ENCODE measurements at regions not wholly inside any gene's neighbourhood (a gene's known extent, or its start where the extent isn't known, plus 50 kb on each side); places are given as distances from the start of the nearest gene placed in this dataset.
"Not testable (repeated sequence)": the region's sequence is repeated elsewhere in the genome, so short reads cannot be mapped to it uniquely, and the experiment has no call there.

DNA sequence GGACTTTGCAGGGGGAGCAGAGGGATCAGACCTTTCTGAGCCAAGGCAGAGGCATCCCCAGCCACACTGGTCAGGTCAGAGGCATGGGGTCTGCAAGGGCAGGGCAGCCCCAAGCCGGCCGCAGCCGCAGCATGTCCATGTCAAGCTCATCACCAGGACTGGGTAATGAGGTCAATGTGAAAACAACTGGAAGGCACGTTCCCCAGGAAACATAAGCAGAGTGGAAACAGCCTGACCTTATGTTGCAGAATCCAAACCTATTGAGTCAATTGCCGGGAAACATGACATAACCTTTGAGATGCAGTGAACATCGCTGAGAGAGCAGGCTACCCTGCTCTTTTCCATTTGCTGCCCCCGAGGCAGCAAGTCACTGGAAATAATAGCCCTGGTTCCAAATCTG is 315.1 kb upstream of the IGF1R start:
- Histone ChIP-seq H3K4me3 (ENCODE audit: low read length in 2 of 2) (no peak overlapping the region), H3K27ac (ENCODE audit: low read depth in 1 of 2, low read length in 2 of 2) (no peak overlapping the region), H3K4me1 (ENCODE audit: control insufficient read depth in 1 of 2, insufficient read depth in 2 of 2, low read length in 2 of 2) (no peaks in the 10 kb centered on the region), H3K27me3 (ENCODE audit: control insufficient read depth in 1 of 2, insufficient read depth in 2 of 2, low read length in 1 of 2) (no peaks in the 10 kb centered on the region), H3K36me3 (ENCODE audit: control insufficient read depth in 1 of 2, insufficient read depth in 2 of 2, low read length in 1 of 2) (peaks cover 0 to 3% of the 10 kb centered on the region in 2 donors), H3K9me3 (ENCODE audit: control insufficient read depth, low read length) (peaks cover 5% of the 10 kb centered on the region)
- ATAC-seq (ENCODE audit: low FRiP score) (no peak), DNase-seq (no peak)
- intact Hi-C loops (cut with DNase I) = no loop called here
- 54 to 70% methylated on average over 7 of the region's 7 CpGs for WGBS, 2 donors

DNA sequence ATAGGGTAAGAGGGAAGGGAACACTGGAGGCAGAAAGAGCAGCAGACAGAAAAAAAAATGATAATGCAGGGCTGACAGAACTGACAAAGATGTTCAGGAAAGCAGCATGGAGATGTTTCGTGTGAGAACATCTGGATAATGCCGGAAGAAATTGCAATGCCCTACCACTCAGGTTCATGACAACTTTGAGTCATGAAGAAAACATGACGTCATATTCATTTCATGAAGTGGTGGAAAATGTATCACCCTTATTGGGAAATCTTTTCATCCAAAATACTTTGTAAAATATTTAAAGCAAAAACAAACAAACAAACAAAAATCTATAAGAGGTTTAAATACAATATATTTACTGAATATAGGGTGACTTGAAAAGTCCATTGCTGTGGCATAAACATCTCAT is 305.4 kb upstream of the IGF1R start:
- DNase-seq (no peak), ATAC-seq (ENCODE audit: low FRiP score) (no peak)
- 83 to 87% methylated on average over 3 of the region's 3 CpGs for WGBS, 2 donors
- H3K36me3 ChIP-seq (ENCODE audit: control insufficient read depth in 1 of 2, insufficient read depth in 2 of 2, low read length in 1 of 2) = no peaks in the 10 kb centered on the region
- no peak overlapping the region for H3K27ac ChIP-seq (ENCODE audit: low read depth in 1 of 2, low read length in 2 of 2)
- H3K4me1 ChIP-seq (ENCODE audit: control insufficient read depth in 1 of 2, insufficient read depth in 2 of 2, low read length in 2 of 2) = no peaks in the 10 kb centered on the region
- intact Hi-C loops (cut with DNase I) = no loop called here
- H3K9me3 ChIP-seq (ENCODE audit: control insufficient read depth, low read length) = no peaks in the 10 kb centered on the region
- H3K4me3 ChIP-seq (ENCODE audit: low read length in 2 of 2) = no peak overlapping the region
- H3K27me3 ChIP-seq (ENCODE audit: control insufficient read depth in 1 of 2, insufficient read depth in 2 of 2, low read length in 1 of 2) = no peaks in the 10 kb centered on the region

- Histone ChIP-seq H3K4me1 (ENCODE audit: control insufficient read depth in 1 of 2, insufficient read depth in 2 of 2, low read length in 2 of 2) (no peaks in the 10 kb centered on the region), H3K27ac (ENCODE audit: low read depth in 1 of 2, low read length in 2 of 2) (no peak overlapping the region), H3K27me3 (ENCODE audit: control insufficient read depth in 1 of 2, insufficient read depth in 2 of 2, low read length in 1 of 2) (no peaks in the 10 kb centered on the region), H3K4me3 (ENCODE audit: low read length in 2 of 2) (no peak overlapping the region), H3K9me3 (ENCODE audit: control insufficient read depth, low read length) (no peaks in the 10 kb centered on the region), H3K36me3 (ENCODE audit: control insufficient read depth in 1 of 2, insufficient read depth in 2 of 2, low read length in 1 of 2) (no peaks in the 10 kb centered on the region)
- intact Hi-C loops (cut with DNase I) = no loop called here
- no peak for ATAC-seq (ENCODE audit: low FRiP score)
- WGBS, 2 donors = 67 to 89% methylated on average over 2 of the region's 2 CpGs
- no peak for DNase-seq
Measured at GRCh38 chr15:98344591-98344990, 303.7 kb upstream of the IGF1R start.

- peaks cover 1% of the 10 kb centered on the region for H3K9me3 ChIP-seq (ENCODE audit: control insufficient read depth, low read length)
- H3K36me3 ChIP-seq (ENCODE audit: control insufficient read depth in 1 of 2, insufficient read depth in 2 of 2, low read length in 1 of 2) = no peaks in the 10 kb centered on the region
- no peaks in the 10 kb centered on the region for H3K27me3 ChIP-seq (ENCODE audit: control insufficient read depth in 1 of 2, insufficient read depth in 2 of 2, low read length in 1 of 2)
- intact Hi-C loops (cut with DNase I) = no loop called here
- H3K27ac ChIP-seq (ENCODE audit: low read depth in 1 of 2, low read length in 2 of 2) = no peak overlapping the region
- no peak for DNase-seq
- H3K4me1 ChIP-seq (ENCODE audit: control insufficient read depth in 1 of 2, insufficient read depth in 2 of 2, low read length in 2 of 2) = no peaks in the 10 kb centered on the region
- ATAC-seq (ENCODE audit: low FRiP score) = no peak
- 47 to 56% methylated on average over 7 of the region's 7 CpGs for WGBS, 2 donors
- no peak overlapping the region for H3K4me3 ChIP-seq (ENCODE audit: low read length in 2 of 2)
Measured at GRCh38 chr15:98347001-98347400, 301.3 kb upstream of the IGF1R start.

- Histone ChIP-seq H3K27ac (ENCODE audit: low read depth in 1 of 2, low read length in 2 of 2) (no peak overlapping the region), H3K4me1 (ENCODE audit: control insufficient read depth in 1 of 2, insufficient read depth in 2 of 2, low read length in 2 of 2) (no peaks in the 10 kb centered on the region), H3K9me3 (ENCODE audit: control insufficient read depth, low read length) (peaks cover 1% of the 10 kb centered on the region), H3K36me3 (ENCODE audit: control insufficient read depth in 1 of 2, insufficient read depth in 2 of 2, low read length in 1 of 2) (no peaks in the 10 kb centered on the region), H3K27me3 (ENCODE audit: control insufficient read depth in 1 of 2, insufficient read depth in 2 of 2, low read length in 1 of 2) (no peaks in the 10 kb centered on the region), H3K4me3 (ENCODE audit: low read length in 2 of 2) (no peak overlapping the region)
- no peak for ATAC-seq (ENCODE audit: low FRiP score)
- intact Hi-C loops (cut with DNase I) = no loop called here
- DNase-seq = no peak
- 67 to 69% methylated on average over 7 of the region's 7 CpGs for WGBS, 2 donors
Measured at GRCh38 chr15:98347866-98348265, 300.5 kb upstream of the IGF1R start.

DNA sequence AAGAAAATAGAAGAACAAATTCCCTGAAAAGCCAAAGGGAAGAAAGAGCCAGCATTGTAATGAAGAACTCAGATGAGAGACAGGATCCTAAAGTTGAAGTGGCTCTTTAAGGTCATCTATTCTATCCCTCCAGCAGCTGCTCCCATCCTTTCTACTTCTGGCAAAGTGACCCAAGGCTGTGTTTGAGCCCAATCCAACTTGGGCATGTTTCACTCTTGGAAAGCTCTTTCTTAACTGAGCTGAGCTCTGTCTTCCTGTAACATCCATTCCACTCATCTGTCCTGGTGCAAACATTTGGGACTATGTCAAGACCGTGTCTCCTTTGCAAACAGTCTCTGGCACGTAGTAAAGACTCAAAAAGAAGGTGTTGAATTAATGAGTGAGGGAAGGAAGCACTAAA is 298.1 kb upstream of the IGF1R start:
- peaks cover 1% of the 10 kb centered on the region for H3K9me3 ChIP-seq (ENCODE audit: control insufficient read depth, low read length)
- H3K4me3 ChIP-seq (ENCODE audit: low read length in 2 of 2) = no peak overlapping the region
- H3K27ac ChIP-seq (ENCODE audit: low read depth in 1 of 2, low read length in 2 of 2) = no peak overlapping the region
- no peak for DNase-seq
- 38 to 48% methylated on average over 2 of the region's 2 CpGs for WGBS, 2 donors
- no peaks in the 10 kb centered on the region for H3K4me1 ChIP-seq (ENCODE audit: control insufficient read depth in 1 of 2, insufficient read depth in 2 of 2, low read length in 2 of 2)
- no peaks in the 10 kb centered on the region for H3K36me3 ChIP-seq (ENCODE audit: control insufficient read depth in 1 of 2, insufficient read depth in 2 of 2, low read length in 1 of 2)
- intact Hi-C loops (cut with DNase I) = no loop called here
- peaks cover 0 to 2% of the 10 kb centered on the region in 2 donors for H3K27me3 ChIP-seq (ENCODE audit: control insufficient read depth in 1 of 2, insufficient read depth in 2 of 2, low read length in 1 of 2)
- no peak for ATAC-seq (ENCODE audit: low FRiP score)

DNA sequence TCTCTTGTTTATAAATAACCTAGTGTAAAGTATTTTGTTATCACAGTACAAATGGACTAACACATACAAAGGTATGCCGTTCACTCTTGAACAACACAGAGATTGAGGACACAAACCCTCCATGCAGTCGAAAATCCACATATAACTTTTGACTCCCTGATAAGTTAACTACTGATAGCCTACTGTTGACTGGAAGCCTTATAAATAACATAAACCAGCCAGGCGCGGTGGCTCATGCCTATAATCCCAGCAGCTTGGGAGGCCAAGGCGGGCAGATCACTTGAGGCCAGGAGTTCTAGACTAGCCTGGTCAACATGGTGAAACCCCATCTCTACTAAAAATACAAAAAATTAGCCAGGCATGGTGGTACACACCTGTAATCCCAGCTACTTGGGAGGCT is 290.1 kb upstream of the IGF1R start:
- H3K36me3 ChIP-seq (ENCODE audit: control insufficient read depth in 1 of 2, insufficient read depth in 2 of 2, low read length in 1 of 2); H3K27me3 ChIP-seq (ENCODE audit: control insufficient read depth in 1 of 2, insufficient read depth in 2 of 2, low read length in 1 of 2); ATAC-seq (ENCODE audit: low FRiP score); DNase-seq; H3K27ac ChIP-seq (ENCODE audit: low read depth in 1 of 2, low read length in 2 of 2); intact Hi-C loops (cut with DNase I); H3K9me3 ChIP-seq (ENCODE audit: control insufficient read depth, low read length); H3K4me3 ChIP-seq (ENCODE audit: low read length in 2 of 2); H3K4me1 ChIP-seq (ENCODE audit: control insufficient read depth in 1 of 2, insufficient read depth in 2 of 2, low read length in 2 of 2): not testable (repeated sequence)
- WGBS, 2 donors = 90 to 94% methylated on average over 5 of the region's 5 CpGs

- Histone ChIP-seq H3K36me3 (ENCODE audit: control insufficient read depth in 1 of 2, insufficient read depth in 2 of 2, low read length in 1 of 2) (no peaks in the 10 kb centered on the region), H3K27ac (ENCODE audit: low read depth in 1 of 2, low read length in 2 of 2) (no peak overlapping the region), H3K4me3 (ENCODE audit: low read length in 2 of 2) (no peak overlapping the region), H3K27me3 (ENCODE audit: control insufficient read depth in 1 of 2, insufficient read depth in 2 of 2, low read length in 1 of 2) (peaks cover 0 to under 1% of the 10 kb centered on the region in 2 donors), H3K9me3 (ENCODE audit: control insufficient read depth, low read length) (peaks cover 2% of the 10 kb centered on the region), H3K4me1 (ENCODE audit: control insufficient read depth in 1 of 2, insufficient read depth in 2 of 2, low read length in 2 of 2) (no peaks in the 10 kb centered on the region)
- DNase-seq (no peak), ATAC-seq (ENCODE audit: low FRiP score) (no peak)
- intact Hi-C loops (cut with DNase I) = no loop called here
- 72 to 75% methylated on average over 8 of the region's 8 CpGs for WGBS, 2 donors
Measured at GRCh38 chr15:98358971-98359370, 289.4 kb upstream of the IGF1R start.

DNA sequence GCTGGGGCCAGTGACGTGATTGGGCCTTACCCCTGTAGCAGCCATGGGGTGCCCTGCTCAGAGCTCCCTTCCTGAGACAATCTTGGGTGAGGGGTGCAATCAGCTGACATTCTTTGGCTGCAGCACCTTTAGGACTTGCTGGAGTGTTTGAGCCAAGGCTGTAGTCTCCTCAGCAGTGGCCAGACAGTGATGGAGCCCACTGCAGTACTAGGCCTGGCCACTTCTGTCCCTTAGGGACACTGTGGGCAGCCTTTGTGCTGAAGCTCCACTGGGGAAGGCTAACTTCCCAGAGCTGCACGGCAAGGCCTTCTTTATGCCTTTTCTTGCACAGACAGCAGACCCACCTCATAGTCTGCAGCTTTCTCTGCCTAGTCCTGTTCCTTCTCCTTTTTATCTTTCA is 284.9 kb upstream of the IGF1R start:
- 58 to 65% methylated on average over 2 of the region's 2 CpGs for WGBS, 2 donors
- Histone ChIP-seq H3K27ac (ENCODE audit: low read depth in 1 of 2, low read length in 2 of 2) (no peak overlapping the region), H3K27me3 (ENCODE audit: control insufficient read depth in 1 of 2, insufficient read depth in 2 of 2, low read length in 1 of 2) (no peaks in the 10 kb centered on the region), H3K4me1 (ENCODE audit: control insufficient read depth in 1 of 2, insufficient read depth in 2 of 2, low read length in 2 of 2) (no peaks in the 10 kb centered on the region), H3K9me3 (ENCODE audit: control insufficient read depth, low read length) (no peaks in the 10 kb centered on the region), H3K36me3 (ENCODE audit: control insufficient read depth in 1 of 2, insufficient read depth in 2 of 2, low read length in 1 of 2) (no peaks in the 10 kb centered on the region), H3K4me3 (ENCODE audit: low read length in 2 of 2) (no peak overlapping the region)
- DNase-seq (no peak), ATAC-seq (ENCODE audit: low FRiP score) (no peak)
- intact Hi-C loops (cut with DNase I) = no loop called here

Data from aorta (tissue), 5 donors.